GM13976 (cell line): ENCODE measurements at regions not wholly inside any gene's neighbourhood (a gene's known extent, or its start where the extent isn't known, plus 50 kb on each side); places are given as distances from the start of the nearest gene placed in this dataset.

Source experiments
- DNase-seq: peaks from one replicate; pipeline ENCODE4 v3.0.0; 2012; ENCODE audit warnings: low spot score
- CTCF ChIP-seq: IDR thresholded peaks from 2 replicates; pipeline ENCODE4 v1.5.1; 2012; ENCODE audit warnings: borderline replicate concordance, mild to moderate bottlenecking; ENCODE audit not compliant: insufficient read depth; ENCODE audit errors: extremely low read depth, missing control alignments, control extremely low read depth
- in situ Hi-C: fragments of 300-500 bp; cut with MboI; formaldehyde crosslinking; loops from one replicate; pipeline ENCODE4 v1.12.0; 2022; ENCODE audit warnings: low sequenced_read_pairs, mixed read lengths, inconsistent platforms; ENCODE audit not compliant: unreplicated experiment

GRCh38 chr21:35953597-35953996 lies 106.7 kb downstream of the SETD4 start:
- DNase-seq: no peak
- in situ Hi-C loops: no loop called here
- no peak for TF ChIP-seq CTCF

GRCh38 chr21:35952651-35953340 lies 107.5 kb downstream of the SETD4 start:
- DNase-seq: no peak
- TF ChIP-seq CTCF: no peak
- in situ Hi-C loops: no loop called here

- TF ChIP-seq CTCF: no peak
- in situ Hi-C loops: no loop called here
- no peak for DNase-seq
Measured at GRCh38 chr21:35948982-35949381, 111.3 kb downstream of the SETD4 start.

GRCh38 chr21:35945089-35945671 lies 115.1 kb downstream of the SETD4 start:
- TF ChIP-seq CTCF: no peak
- in situ Hi-C loops: no loop called here
- DNase-seq: no peak

- in situ Hi-C loops: no loop called here
- DNase-seq: no peak
- TF ChIP-seq CTCF: no peak
Measured at GRCh38 chr21:35943752-35944151, 116.6 kb downstream of the SETD4 start.

GRCh38 chr21:35942211-35943144 lies 117.8 kb downstream of the SETD4 start:
- TF ChIP-seq CTCF: no peak
- in situ Hi-C loops: no loop called here
- no peak for DNase-seq
